OCI-LY7 (cell line): ENCODE measurements at regions not wholly inside any gene's neighbourhood (a gene's known extent, or its start where the extent isn't known, plus 50 kb on each side); places are given as distances from the start of the nearest gene placed in this dataset.

ENCODE experiments used
- BruUV-seq: library from RNA; stranded (reverse); fragments of 400-500 nt; replicated peaks from 2 replicates; lab custom pipeline; 2021; lab: Mats Ljungman, UMichigan
- CTCF ChIA-PET: fragments of 300-600 bp; sonication (Branson Sonifier 250); formaldehyde crosslinking; loops from one replicate; lab custom pipeline; 2022; ENCODE audit warnings: antibody characterized with exemption; ENCODE audit not compliant: unreplicated experiment; lab: Charles Lee
- POLR2A ChIA-PET: fragments of 300-600 bp; sonication (Branson Sonifier 250); formaldehyde crosslinking; loops from one replicate; lab custom pipeline; 2022; ENCODE audit warnings: antibody characterized with exemption; lab: Charles Lee
- DNase-seq: peaks from one replicate; pipeline ENCODE4 v3.0.0-alpha.2; 2015; ENCODE audit warnings: low spot score
- H2AFZ ChIP-seq: fragments of 200-600 bp; sonication (generic), shearing (Covaris generic); 2 replicates; pipeline ENCODE4 v1.6.1; 2014; ENCODE audit warnings: mild to moderate bottlenecking, antibody characterized with exemption, low read length, moderate library complexity
- H3K27ac ChIP-seq: fragments of 200-600 bp; sonication (generic); 2 replicates; pipeline ENCODE4 v1.5.1; 2014; ENCODE audit warnings: mixed run types, low read depth, mild to moderate bottlenecking, moderate library complexity, low read length, inconsistent platforms; ENCODE audit not compliant: poor library complexity, severe bottlenecking
- H3K36me3 ChIP-seq: fragments of 200-600 bp; sonication (generic); 2 replicates; pipeline ENCODE4 v1.6.1; 2014; ENCODE audit warnings: mild to moderate bottlenecking, antibody characterized with exemption, low read length, moderate library complexity, mixed read lengths; ENCODE audit not compliant: insufficient read depth
- H3K4me1 ChIP-seq: fragments of 200-600 bp; sonication (generic); 2 replicates; pipeline ENCODE4 v1.5.1; 2014; ENCODE audit warnings: mild to moderate bottlenecking, low read length; ENCODE audit not compliant: insufficient read depth, poor library complexity, severe bottlenecking
- H3K4me2 ChIP-seq: fragments of 200-600 bp; sonication (generic); 2 replicates; pipeline ENCODE4 v1.6.1; 2014; ENCODE audit warnings: mild to moderate bottlenecking, low read length
- H3K4me3 ChIP-seq: fragments of 200-600 bp; sonication (generic); 2 replicates; pipeline ENCODE4 v1.5.1; 2014; ENCODE audit warnings: mild to moderate bottlenecking, low read depth, low read length; ENCODE audit not compliant: poor library complexity, severe bottlenecking
- H3K79me2 ChIP-seq: fragments of 200-600 bp; sonication (generic); 2 replicates; pipeline ENCODE4 v1.6.1; 2016; ENCODE audit warnings: low read depth, mild to moderate bottlenecking, low read length, moderate library complexity, mixed read lengths; ENCODE audit not compliant: insufficient read depth
- H3K9me2 ChIP-seq: fragments of 200-600 bp; sonication (generic); 2 replicates; pipeline ENCODE4 v1.6.1; 2016; ENCODE audit warnings: mild to moderate bottlenecking, low read length, mixed read lengths; ENCODE audit not compliant: insufficient read depth
- H3K9me3 ChIP-seq: fragments of 200-600 bp; sonication (generic); 2 replicates; pipeline ENCODE4 v1.6.1; 2014; ENCODE audit warnings: mild to moderate bottlenecking, mixed run types, low read length, mixed read lengths
- H4K20me1 ChIP-seq: fragments of 200-600 bp; sonication (generic); 2 replicates; pipeline ENCODE4 v1.6.1; 2014; ENCODE audit warnings: mild to moderate bottlenecking, antibody characterized with exemption, low read length, moderate library complexity, mixed read lengths; ENCODE audit not compliant: insufficient read depth
- EZH2phosphoT487 ChIP-seq: fragments of 200-600 bp; sonication (generic); IDR thresholded peaks from 2 replicates; pipeline ENCODE4 v1.6.1; 2018; ENCODE audit warnings: low read depth, borderline replicate concordance, mild to moderate bottlenecking, mixed run types, antibody characterized with exemption, low read length, moderate library complexity, mixed read lengths
- intact Hi-C: fragments of 100-400 bp; cut with micrococcal nuclease; formaldehyde crosslinking; loops from one replicate; pipeline ENCODE4 v1.10.0; 2022; ENCODE audit not compliant: unreplicated experiment
- TF ChIP-seq, protein P1 (sequence below): fragments of 200-600 bp; sonication (generic); conservative IDR thresholded peaks from 2 replicates; pipeline ENCODE4 v1.5.1; 2014; ENCODE audit warnings: mild to moderate bottlenecking, antibody characterized with exemption, low read length, moderate library complexity, mixed read lengths

GRCh38 chr10:43912469-43912868 is 263.8 kb upstream of the ZNF32 start:
- no peak for TF ChIP-seq EZH2phosphoT487
- TF ChIP-seq, protein P1, sequence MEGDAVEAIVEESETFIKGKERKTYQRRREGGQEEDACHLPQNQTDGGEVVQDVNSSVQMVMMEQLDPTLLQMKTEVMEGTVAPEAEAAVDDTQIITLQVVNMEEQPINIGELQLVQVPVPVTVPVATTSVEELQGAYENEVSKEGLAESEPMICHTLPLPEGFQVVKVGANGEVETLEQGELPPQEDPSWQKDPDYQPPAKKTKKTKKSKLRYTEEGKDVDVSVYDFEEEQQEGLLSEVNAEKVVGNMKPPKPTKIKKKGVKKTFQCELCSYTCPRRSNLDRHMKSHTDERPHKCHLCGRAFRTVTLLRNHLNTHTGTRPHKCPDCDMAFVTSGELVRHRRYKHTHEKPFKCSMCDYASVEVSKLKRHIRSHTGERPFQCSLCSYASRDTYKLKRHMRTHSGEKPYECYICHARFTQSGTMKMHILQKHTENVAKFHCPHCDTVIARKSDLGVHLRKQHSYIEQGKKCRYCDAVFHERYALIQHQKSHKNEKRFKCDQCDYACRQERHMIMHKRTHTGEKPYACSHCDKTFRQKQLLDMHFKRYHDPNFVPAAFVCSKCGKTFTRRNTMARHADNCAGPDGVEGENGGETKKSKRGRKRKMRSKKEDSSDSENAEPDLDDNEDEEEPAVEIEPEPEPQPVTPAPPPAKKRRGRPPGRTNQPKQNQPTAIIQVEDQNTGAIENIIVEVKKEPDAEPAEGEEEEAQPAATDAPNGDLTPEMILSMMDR = no peak
- CTCF ChIA-PET = interaction anchor here (0.7 kb wide), 1 partner anchor 12 kb away, joined by 3 read pairs; no protein-coding TSS in a partner anchor
- intact Hi-C loops = no loop called here

DNA sequence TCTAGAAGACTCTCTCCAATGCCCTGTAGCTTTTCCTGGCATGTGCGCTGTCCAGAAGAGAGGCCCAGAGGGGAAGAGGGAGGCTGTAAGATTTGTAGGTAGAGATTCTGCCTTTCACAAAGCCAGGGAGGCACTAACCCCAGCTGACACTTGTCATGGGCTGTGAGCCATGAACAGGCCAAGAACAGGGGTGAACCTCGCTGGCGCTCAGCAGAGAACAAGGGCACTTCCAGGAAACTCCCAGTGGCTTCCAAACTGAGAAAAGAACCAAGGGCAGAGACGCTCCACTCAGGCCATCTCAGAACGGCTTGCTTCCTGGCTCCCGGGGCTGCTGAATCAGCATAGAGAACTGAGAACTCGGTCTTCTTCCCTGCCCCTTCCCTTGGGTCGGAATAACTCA is 257.8 kb upstream of the ZNF32 start:
- Histone ChIP-seq H2AFZ (no peak overlapping the region), H3K9me3 (no peaks in the 10 kb centered on the region), H3K4me1 (peaks cover 10% of the 10 kb centered on the region), H3K27ac (no peak overlapping the region), H4K20me1 (no peaks in the 10 kb centered on the region), H3K79me2 (no peaks in the 10 kb centered on the region), H3K4me2 (no peak overlapping the region), H3K4me3 (no peak overlapping the region), H3K36me3 (no peaks in the 10 kb centered on the region), H3K9me2 (no peaks in the 10 kb centered on the region)
- BruUV-seq = no TSS peak
- ChIA-PET CTCF (no interaction called here), POLR2A (no interaction called here)
- intact Hi-C loops = no loop called here
- TF ChIP-seq, protein P1 = no peak
- no peak for TF ChIP-seq EZH2phosphoT487
- DNase-seq = no peak

More at GRCh38 chr10:43912469-43912868, 263.8 kb upstream of the ZNF32 start:
- no peak overlapping the region for H3K4me2 ChIP-seq
- H3K79me2 ChIP-seq = no peaks in the 10 kb centered on the region
- no peak overlapping the region for H3K4me3 ChIP-seq
- H3K36me3 ChIP-seq = no peaks in the 10 kb centered on the region
- no peaks in the 10 kb centered on the region for H3K9me3 ChIP-seq
- no TSS peak for BruUV-seq
- peaks cover 6% of the 10 kb centered on the region for H3K4me1 ChIP-seq
- POLR2A ChIA-PET = interaction anchor here (0.7 to 1.2 kb wide), 3 partner anchors 20 to 32 kb away, joined by 3 read pairs; no protein-coding TSS in a partner anchor
- no peak overlapping the region for H2AFZ ChIP-seq
- DNase-seq = no peak
- H3K9me2 ChIP-seq = no peaks in the 10 kb centered on the region
- no peak overlapping the region for H3K27ac ChIP-seq
- no peaks in the 10 kb centered on the region for H4K20me1 ChIP-seq

GRCh38 chr10:43905512-43906236 is 257.0 kb upstream of the ZNF32 start:
- H3K9me3 ChIP-seq = no peaks in the 10 kb centered on the region
- H4K20me1 ChIP-seq = no peaks in the 10 kb centered on the region
- H2AFZ ChIP-seq = no peak overlapping the region
- H3K79me2 ChIP-seq = no peaks in the 10 kb centered on the region
- H3K36me3 ChIP-seq = no peaks in the 10 kb centered on the region
- H3K4me1 ChIP-seq = peaks cover 18% of the 10 kb centered on the region
- no peak for DNase-seq
- no peaks in the 10 kb centered on the region for H3K9me2 ChIP-seq
- intact Hi-C loops = no loop called here
- H3K4me2 ChIP-seq = no peak overlapping the region
- no peak overlapping the region for H3K27ac ChIP-seq
- no TSS peak for BruUV-seq
- TF ChIP-seq, protein P1 = no peak
- TF ChIP-seq EZH2phosphoT487 = no peak
- ChIA-PET CTCF (interaction anchor here (0.8 to 1.0 kb wide), 2 partner anchors 16 to 36 kb away, joined by 3 to 4 read pairs; no protein-coding TSS in a partner anchor), POLR2A (interaction anchor here (0.5 to 1.1 kb wide), 4 partner anchors 13 to 336 kb away, joined by 3 to 6 read pairs (median 3); no protein-coding TSS in a partner anchor)
- H3K4me3 ChIP-seq = no peak overlapping the region
